ENCODE measurements at regions not wholly inside any gene's neighbourhood (a gene's known extent, or its start where the extent isn't known, plus 50 kb on each side); places are given as distances from the start of the nearest gene placed in this dataset.

- Histone ChIP-seq H3K4me1 (ENCODE audit: control insufficient read depth, insufficient read depth, low read length, unreplicated experiment) (no peaks in the 10 kb centered on the region), H3K4me3 (ENCODE audit: low read depth, low read length) (no peak overlapping the region), H3K27me3 (ENCODE audit: insufficient read depth, low read length) (peaks cover 5% of the 10 kb centered on the region; the same call in 1 of the 2 replicates), H2AFZ (ENCODE audit: low read length, unreplicated experiment) (no peak overlapping the region), H3K36me3 (ENCODE audit: insufficient read depth, low read length) (no peaks in the 10 kb centered on the region), H3K27ac (ENCODE audit: low read depth, low read length) (no peak overlapping the region), H3K79me2 (ENCODE audit: control insufficient read depth, insufficient read depth, low read length, unreplicated experiment) (no peaks in the 10 kb centered on the region)
These were observed 162.8 kb upstream of the SNX19 start for GRCh38 chr11:131079036-131079435.

GRCh38 chr11:131089727-131090245 lies 173.5 kb upstream of the SNX19 start:
- Histone ChIP-seq H3K4me1 (ENCODE audit: control insufficient read depth, insufficient read depth, low read length, unreplicated experiment) (no peaks in the 10 kb centered on the region), H3K4me3 (ENCODE audit: low read depth, low read length) (no peak overlapping the region), H3K27me3 (ENCODE audit: insufficient read depth, low read length) (no peaks in the 10 kb centered on the region), H3K27ac (ENCODE audit: low read depth, low read length) (no peak overlapping the region), H3K36me3 (ENCODE audit: insufficient read depth, low read length) (no peaks in the 10 kb centered on the region), H2AFZ (ENCODE audit: low read length, unreplicated experiment) (no peak overlapping the region), H3K79me2 (ENCODE audit: control insufficient read depth, insufficient read depth, low read length, unreplicated experiment) (no peaks in the 10 kb centered on the region)

- Histone ChIP-seq H3K4me1 (ENCODE audit: control insufficient read depth, insufficient read depth, low read length, unreplicated experiment) (no peaks in the 10 kb centered on the region), H3K36me3 (ENCODE audit: insufficient read depth, low read length) (no peaks in the 10 kb centered on the region), H3K27me3 (ENCODE audit: insufficient read depth, low read length) (no peaks in the 10 kb centered on the region), H3K4me3 (ENCODE audit: low read depth, low read length) (no peak overlapping the region), H3K79me2 (ENCODE audit: control insufficient read depth, insufficient read depth, low read length, unreplicated experiment) (no peaks in the 10 kb centered on the region), H3K27ac (ENCODE audit: low read depth, low read length) (no peak overlapping the region), H2AFZ (ENCODE audit: low read length, unreplicated experiment) (no peak overlapping the region)
These were observed 176.2 kb upstream of the SNX19 start for GRCh38 chr11:131092469-131092868.

- no peak overlapping the region for H2AFZ ChIP-seq (ENCODE audit: low read length, unreplicated experiment)
- H3K4me3 ChIP-seq (ENCODE audit: low read depth, low read length) = no peak overlapping the region
- H3K27ac ChIP-seq (ENCODE audit: low read depth, low read length) = no peak overlapping the region
- no peaks in the 10 kb centered on the region for H3K4me1 ChIP-seq (ENCODE audit: control insufficient read depth, insufficient read depth, low read length, unreplicated experiment)
- H3K27me3 ChIP-seq (ENCODE audit: insufficient read depth, low read length) = no peaks in the 10 kb centered on the region
- no peaks in the 10 kb centered on the region for H3K79me2 ChIP-seq (ENCODE audit: control insufficient read depth, insufficient read depth, low read length, unreplicated experiment)
- no peaks in the 10 kb centered on the region for H3K36me3 ChIP-seq (ENCODE audit: insufficient read depth, low read length)
These were observed 178.5 kb upstream of the SNX19 start for GRCh38 chr11:131094827-131095226.

- no peak overlapping the region for H3K27ac ChIP-seq (ENCODE audit: low read depth, low read length)
- no peaks in the 10 kb centered on the region for H3K4me1 ChIP-seq (ENCODE audit: control insufficient read depth, insufficient read depth, low read length, unreplicated experiment)
- H2AFZ ChIP-seq (ENCODE audit: low read length, unreplicated experiment) = no peak overlapping the region
- H3K79me2 ChIP-seq (ENCODE audit: control insufficient read depth, insufficient read depth, low read length, unreplicated experiment) = no peaks in the 10 kb centered on the region
- no peak overlapping the region for H3K4me3 ChIP-seq (ENCODE audit: low read depth, low read length)
- no peaks in the 10 kb centered on the region for H3K36me3 ChIP-seq (ENCODE audit: insufficient read depth, low read length)
- H3K27me3 ChIP-seq (ENCODE audit: insufficient read depth, low read length) = no peaks in the 10 kb centered on the region
These were observed 179.4 kb upstream of the SNX19 start for GRCh38 chr11:131095511-131096185.

GRCh38 chr11:131099013-131099412 lies 182.7 kb upstream of the SNX19 start:
- no peaks in the 10 kb centered on the region for H3K27me3 ChIP-seq (ENCODE audit: insufficient read depth, low read length)

GRCh38 chr11:131099746-131100145 lies 183.5 kb upstream of the SNX19 start:
- H3K36me3 ChIP-seq (ENCODE audit: insufficient read depth, low read length) = no peaks in the 10 kb centered on the region
- H3K27ac ChIP-seq (ENCODE audit: low read depth, low read length) = no peak overlapping the region
- no peak overlapping the region for H2AFZ ChIP-seq (ENCODE audit: low read length, unreplicated experiment)
- no peaks in the 10 kb centered on the region for H3K27me3 ChIP-seq (ENCODE audit: insufficient read depth, low read length)
- no peak overlapping the region for H3K4me3 ChIP-seq (ENCODE audit: low read depth, low read length)
- H3K79me2 ChIP-seq (ENCODE audit: control insufficient read depth, insufficient read depth, low read length, unreplicated experiment) = no peaks in the 10 kb centered on the region
- H3K4me1 ChIP-seq (ENCODE audit: control insufficient read depth, insufficient read depth, low read length, unreplicated experiment) = no peaks in the 10 kb centered on the region

More at GRCh38 chr11:131099013-131099412, 182.7 kb upstream of the SNX19 start:
- Histone ChIP-seq H3K27ac (ENCODE audit: low read depth, low read length) (no peak overlapping the region), H2AFZ (ENCODE audit: low read length, unreplicated experiment) (no peak overlapping the region), H3K79me2 (ENCODE audit: control insufficient read depth, insufficient read depth, low read length, unreplicated experiment) (no peaks in the 10 kb centered on the region), H3K4me1 (ENCODE audit: control insufficient read depth, insufficient read depth, low read length, unreplicated experiment) (no peaks in the 10 kb centered on the region), H3K4me3 (ENCODE audit: low read depth, low read length) (no peak overlapping the region), H3K36me3 (ENCODE audit: insufficient read depth, low read length) (no peaks in the 10 kb centered on the region)

- H3K79me2 ChIP-seq (ENCODE audit: control insufficient read depth, insufficient read depth, low read length, unreplicated experiment) = no peaks in the 10 kb centered on the region
- H3K4me1 ChIP-seq (ENCODE audit: control insufficient read depth, insufficient read depth, low read length, unreplicated experiment) = no peaks in the 10 kb centered on the region
- no peak overlapping the region for H3K27ac ChIP-seq (ENCODE audit: low read depth, low read length)
- H3K4me3 ChIP-seq (ENCODE audit: low read depth, low read length) = no peak overlapping the region
- no peak overlapping the region for H2AFZ ChIP-seq (ENCODE audit: low read length, unreplicated experiment)
- H3K27me3 ChIP-seq (ENCODE audit: insufficient read depth, low read length) = no peaks in the 10 kb centered on the region
- no peaks in the 10 kb centered on the region for H3K36me3 ChIP-seq (ENCODE audit: insufficient read depth, low read length)
These were observed 192.5 kb upstream of the SNX19 start for GRCh38 chr11:131108760-131109159.

- Histone ChIP-seq H3K4me3 (ENCODE audit: low read depth, low read length) (no peak overlapping the region), H3K27ac (ENCODE audit: low read depth, low read length) (no peak overlapping the region), H3K36me3 (ENCODE audit: insufficient read depth, low read length) (no peaks in the 10 kb centered on the region), H2AFZ (ENCODE audit: low read length, unreplicated experiment) (no peak overlapping the region), H3K27me3 (ENCODE audit: insufficient read depth, low read length) (no peaks in the 10 kb centered on the region), H3K4me1 (ENCODE audit: control insufficient read depth, insufficient read depth, low read length, unreplicated experiment) (no peaks in the 10 kb centered on the region), H3K79me2 (ENCODE audit: control insufficient read depth, insufficient read depth, low read length, unreplicated experiment) (no peaks in the 10 kb centered on the region)
These were observed 193.0 kb upstream of the SNX19 start for GRCh38 chr11:131109257-131109656.

- Histone ChIP-seq H2AFZ (ENCODE audit: low read length, unreplicated experiment) (no peak overlapping the region), H3K4me1 (ENCODE audit: control insufficient read depth, insufficient read depth, low read length, unreplicated experiment) (no peaks in the 10 kb centered on the region), H3K4me3 (ENCODE audit: low read depth, low read length) (no peak overlapping the region), H3K27me3 (ENCODE audit: insufficient read depth, low read length) (no peaks in the 10 kb centered on the region), H3K36me3 (ENCODE audit: insufficient read depth, low read length) (no peaks in the 10 kb centered on the region), H3K79me2 (ENCODE audit: control insufficient read depth, insufficient read depth, low read length, unreplicated experiment) (no peaks in the 10 kb centered on the region), H3K27ac (ENCODE audit: low read depth, low read length) (no peak overlapping the region)
These were observed 193.5 kb upstream of the SNX19 start for GRCh38 chr11:131109790-131110189.

- Histone ChIP-seq H3K4me3 (ENCODE audit: low read depth, low read length) (no peak overlapping the region), H3K79me2 (ENCODE audit: control insufficient read depth, insufficient read depth, low read length, unreplicated experiment) (no peaks in the 10 kb centered on the region), H3K4me1 (ENCODE audit: control insufficient read depth, insufficient read depth, low read length, unreplicated experiment) (no peaks in the 10 kb centered on the region), H3K27ac (ENCODE audit: low read depth, low read length) (no peak overlapping the region), H2AFZ (ENCODE audit: low read length, unreplicated experiment) (no peak overlapping the region), H3K27me3 (ENCODE audit: insufficient read depth, low read length) (no peaks in the 10 kb centered on the region), H3K36me3 (ENCODE audit: insufficient read depth, low read length) (no peaks in the 10 kb centered on the region)
These were observed 195.5 kb upstream of the SNX19 start for GRCh38 chr11:131111775-131112174.
